Heart left ventricle (tissue), 16 donors: ENCODE measurements at regions not wholly inside any gene's neighbourhood (a gene's known extent, or its start where the extent isn't known, plus 50 kb on each side); places are given as distances from the start of the nearest gene placed in this dataset.

Source experiments
- ATAC-seq, 4 donors: fragments of 200-7000 bp; cut with Tn5 transposase; one replicate each; pipeline ENCODE4 v1.9.1; 2020 to 2022; ENCODE audit warnings: moderate library complexity in 4 of 4, mild to moderate bottlenecking in 3 of 4, moderate number of reproducible peaks in 1 of 4
- DNase-seq, 5 donors: peaks; one replicate each; pipeline ENCODE4 v3.0.0-alpha.2; 2020
- H3K27ac ChIP-seq, 12 donors: fragments of 200-600 bp; sonication (generic) in 4 of 12; one replicate each; pipeline versions ENCODE4 v1.5.0 to v1.8.0; 2016 to 2022; ENCODE audit warnings: mild to moderate bottlenecking in 2 of 12
- H3K27me3 ChIP-seq, 9 donors: fragments of 200-600 bp; sonication (generic) in 2 of 9; one replicate each; pipeline versions ENCODE4 v1.5.1 to v1.8.0; 2016 to 2022; ENCODE audit warnings: mild to moderate bottlenecking in 3 of 9
- H3K36me3 ChIP-seq, 9 donors: fragments of 200-600 bp; sonication (generic) in 2 of 9; one replicate each; pipeline versions ENCODE4 v1.5.0 to v1.8.0; 2018 to 2022; ENCODE audit warnings: mild to moderate bottlenecking in 2 of 9
- H3K4me1 ChIP-seq, 12 donors: fragments of 200-600 bp; sonication (generic) in 4 of 12; one replicate each; pipeline versions ENCODE4 v1.5.0 to v1.8.0; 2016 to 2022; ENCODE audit warnings: mild to moderate bottlenecking in 3 of 12
- H3K4me3 ChIP-seq, 12 donors: fragments of 200-600 bp; sonication (generic) in 4 of 12; one replicate each; pipeline versions ENCODE4 v1.5.0 to v1.8.0; 2017 to 2022; ENCODE audit warnings: mild to moderate bottlenecking in 9 of 12, moderate library complexity in 4 of 12
- H3K9me3 ChIP-seq, 12 donors: fragments of 200-600 bp; sonication (generic) in 4 of 12; one replicate each; pipeline versions ENCODE4 v1.5.0 to v1.8.0; 2016 to 2022; ENCODE audit warnings: mild to moderate bottlenecking in 1 of 12
- CTCF ChIP-seq, 12 donors: fragments of 200-600 bp; sonication (generic) in 4 of 12; IDR thresholded peaks; one replicate each; pipeline versions ENCODE4 v1.5.0 to v1.8.0; 2018 to 2022; ENCODE audit warnings: antibody characterized with exemption in 12 of 12, mild to moderate bottlenecking in 5 of 12
- POLR2A ChIP-seq, 2 donors: fragments of 450-650 bp; IDR thresholded peaks; one replicate each; pipeline ENCODE4 v1.6.1; 2017; ENCODE audit warnings: antibody characterized with exemption in 2 of 2, mild to moderate bottlenecking in 2 of 2, moderate library complexity in 2 of 2
- WGBS, 4 donors: extraction: QIAGEN DNeasy Blood & Tissue Kit in 2 of 4; methylation state at CpG; one replicate each; pipeline versions ENCODE4 v1.1.5 to v1.1.7; 2013 to 2018; 5-methylcytosine and 5-hydroxymethylcytosine counted together
- intact Hi-C, 10 donors: fragments of 100-400 bp; cut with DNase I; formaldehyde crosslinking; loops; one replicate each; pipeline versions ENCODE4 v1.11.1 to v1.14.2; 2022
- donor health status: ischemic (EF 13 %, LVEDD 7.1; RV severe dilation, severe dysfunction).
- donor health status: healthy with polysubstance abuse.
- donor health status: DM: no; HTN: yes; CAD: no.
- donor health status: DM: no; HTN: no; CAD: no.
- donor health status: ischemic (EF 25% LVEDD 6.9; RV normal size, moderate dysfunction).
- donor health status: ischemic (EF 25% LVEDD 5.7; RV mildly dilated, moderate dysfunction).
- donor health status: healthy.
- donor health status: DM: yes; HTN: yes; CAD: no.
- donor health status: ischemic (EF 35%, LVEDD 5.7; RV mildly dilated, moderate dysfunction).
- donor health status: nonischemic (EF 11% LVEDD 7.7; RV severe dilation, severe dysfunction).
- donor health status: DM: yes; HTN: yes; CAD: no.
- donor health status: PGD.
- donor health status: ischemic (EF 29% LVEDD 5.4; RV normal size, mild dysfunction).
- donor health status: nonischemic (EF 23%, LVEDD 6.1; RV moderate dilation, normal function).

GRCh38 chr6:165922309-165922794, 245.3 kb downstream of the TBXT start:
- Histone ChIP-seq H3K27ac (no peak overlapping the region), H3K4me1 (no peaks in the 10 kb centered on the region), H3K36me3 (no peaks in the 10 kb centered on the region), H3K4me3 (no peak overlapping the region), H3K9me3 (no peaks in the 10 kb centered on the region), H3K27me3 (peaks cover 0 to 5% (median 0%) of the 10 kb centered on the region in 9 donors)
- intact Hi-C loops: no loop called here
- 62 to 74% (median 64%) methylated on average over 6 of the region's 6 CpGs for WGBS, 4 donors
- no peak for DNase-seq
- ATAC-seq: no peak
- no peak for TF ChIP-seq POLR2A (IDR thresholded peaks at IDR 0.05)
- TF ChIP-seq CTCF (IDR thresholded peaks at IDR 0.05): no peak

GRCh38 chr6:165920896-165921671, 246.6 kb downstream of the TBXT start:
- Histone ChIP-seq H3K27me3 (peaks cover 0 to 5% (median 0%) of the 10 kb centered on the region in 9 donors), H3K9me3 (no peaks in the 10 kb centered on the region), H3K4me1 (no peaks in the 10 kb centered on the region), H3K4me3 (no peak overlapping the region), H3K27ac (no peak overlapping the region), H3K36me3 (no peaks in the 10 kb centered on the region)
- DNase-seq: no peak
- TF ChIP-seq POLR2A (IDR thresholded peaks at IDR 0.05) (no peak), CTCF (IDR thresholded peaks at IDR 0.05) (no peak)
- intact Hi-C loops: no loop called here
- ATAC-seq: no peak
- 66 to 80% (median 76%) methylated on average over 4 of the region's 4 CpGs for WGBS, 4 donors

- Histone ChIP-seq H3K4me1 (no peaks in the 10 kb centered on the region), H3K27me3 (no peaks in the 10 kb centered on the region), H3K36me3 (no peaks in the 10 kb centered on the region), H3K4me3 (no peak overlapping the region), H3K27ac (no peak overlapping the region), H3K9me3 (no peaks in the 10 kb centered on the region)
- WGBS, 4 donors: 91 to 95% (median 94%) methylated on average over 13 to 14 of the region's 14 CpGs
- ATAC-seq: no peak
- TF ChIP-seq CTCF (IDR thresholded peaks at IDR 0.05): no peak
- TF ChIP-seq POLR2A (IDR thresholded peaks at IDR 0.05): no peak
- DNase-seq: no peak
- intact Hi-C loops: no loop called here
Measured at GRCh38 chr6:165917576-165917975, 250.1 kb downstream of the TBXT start.

- Histone ChIP-seq H3K27ac (no peak overlapping the region), H3K4me3 (no peak overlapping the region), H3K27me3 (peaks cover 0 to 3% (median 0%) of the 10 kb centered on the region in 9 donors), H3K36me3 (no peaks in the 10 kb centered on the region), H3K9me3 (no peaks in the 10 kb centered on the region), H3K4me1 (no peaks in the 10 kb centered on the region)
- intact Hi-C loops: no loop called here
- DNase-seq (no peak), ATAC-seq (no peak)
- TF ChIP-seq POLR2A (IDR thresholded peaks at IDR 0.05) (no peak), CTCF (IDR thresholded peaks at IDR 0.05) (no peak)
- WGBS, 4 donors: 84 to 91% (median 86%) methylated on average over 10 of the region's 10 CpGs
Measured at GRCh38 chr6:165915022-165915770, 252.2 kb upstream of the PDE10A start.
